ENCODE measurements at regions not wholly inside any gene's neighbourhood (a gene's known extent, or its start where the extent isn't known, plus 50 kb on each side); places are given as distances from the start of the nearest gene placed in this dataset.

- Histone ChIP-seq H3K9me3 (ENCODE audit: low read depth, low read length) (no peaks in the 10 kb centered on the region), H3K4me3 (no peak overlapping the region)
- TF ChIP-seq EZH2 (IDR thresholded peaks at IDR 0.05) (no peak), POLR2AphosphoS5 (IDR thresholded peaks at IDR 0.05; ENCODE audit: borderline replicate concordance, low read depth, low read length) (no peak), FOXP2 (optimal IDR thresholded peaks at IDR 0.05; ENCODE audit: control extremely low read depth, extremely low read length, insufficient read depth) (no peak)
These were observed 78.3 kb upstream of the ARHGAP32 start for GRCh38 chr11:129270446-129270845.

GRCh38 chr11:129268371-129268770, 76.2 kb upstream of the ARHGAP32 start:
- Histone ChIP-seq H3K27ac (peak overlapping the region; percentile 98), H3K36me3 (ENCODE audit: insufficient read depth, low read length) (no peaks in the 10 kb centered on the region), H3K9me3 (ENCODE audit: low read depth, low read length) (no peaks in the 10 kb centered on the region), H3K4me3 (peak overlapping the region; percentile 72), H3K9ac (ENCODE audit: insufficient read length) (peak overlapping the region; percentile 58)
- TF ChIP-seq EZH2 (IDR thresholded peaks at IDR 0.05): no peak
- TF ChIP-seq FOXP2 (optimal IDR thresholded peaks at IDR 0.05; ENCODE audit: control extremely low read depth, extremely low read length, insufficient read depth): no peak
- no peak for TF ChIP-seq POLR2AphosphoS5 (IDR thresholded peaks at IDR 0.05; ENCODE audit: borderline replicate concordance, low read depth, low read length)
- DNase-seq (ENCODE audit: low read depth, low spot score): peak; percentile 83

More at GRCh38 chr11:129270446-129270845, 78.3 kb upstream of the ARHGAP32 start:
- DNase-seq (ENCODE audit: low read depth, low spot score): no peak
- Histone ChIP-seq H3K36me3 (ENCODE audit: insufficient read depth, low read length) (no peaks in the 10 kb centered on the region), H3K9ac (ENCODE audit: insufficient read length) (no peak overlapping the region), H3K27ac (no peak overlapping the region)

- H3K9ac ChIP-seq (ENCODE audit: insufficient read length): peak overlapping the region; percentile 58
- H3K27ac ChIP-seq: peak overlapping the region; percentile 98
- TF ChIP-seq POLR2AphosphoS5 (IDR thresholded peaks at IDR 0.05; ENCODE audit: borderline replicate concordance, low read depth, low read length) (no peak), FOXP2 (optimal IDR thresholded peaks at IDR 0.05; ENCODE audit: control extremely low read depth, extremely low read length, insufficient read depth) (no peak), EZH2 (IDR thresholded peaks at IDR 0.05) (no peak)
- no peaks in the 10 kb centered on the region for H3K36me3 ChIP-seq (ENCODE audit: insufficient read depth, low read length)
- DNase-seq (ENCODE audit: low read depth, low spot score): no peak
- no peaks in the 10 kb centered on the region for H3K9me3 ChIP-seq (ENCODE audit: low read depth, low read length)
- H3K4me3 ChIP-seq: peak overlapping the region; percentile 72
These were observed 75.6 kb upstream of the ARHGAP32 start for GRCh38 chr11:129267716-129268115.

- H3K9ac ChIP-seq (ENCODE audit: insufficient read length): no peak overlapping the region
- TF ChIP-seq FOXP2 (optimal IDR thresholded peaks at IDR 0.05; ENCODE audit: control extremely low read depth, extremely low read length, insufficient read depth) (no peak), POLR2AphosphoS5 (IDR thresholded peaks at IDR 0.05; ENCODE audit: borderline replicate concordance, low read depth, low read length) (no peak), EZH2 (IDR thresholded peaks at IDR 0.05) (no peak)
- H3K27ac ChIP-seq: no peak overlapping the region
- no peaks in the 10 kb centered on the region for H3K9me3 ChIP-seq (ENCODE audit: low read depth, low read length)
- H3K36me3 ChIP-seq (ENCODE audit: insufficient read depth, low read length): no peaks in the 10 kb centered on the region
- H3K4me3 ChIP-seq: no peak overlapping the region
- DNase-seq (ENCODE audit: low read depth, low spot score): no peak
These were observed 74.4 kb upstream of the ARHGAP32 start for GRCh38 chr11:129266536-129266935.

- Histone ChIP-seq H3K27ac (peak overlapping the region; percentile 18; the same call in 1 of the 2 replicates), H3K9me3 (ENCODE audit: low read depth, low read length) (no peaks in the 10 kb centered on the region), H3K4me3 (no peak overlapping the region), H3K9ac (ENCODE audit: insufficient read length) (peak overlapping the region; percentile 14), H3K36me3 (ENCODE audit: insufficient read depth, low read length) (no peaks in the 10 kb centered on the region)
- no peak for DNase-seq (ENCODE audit: low read depth, low spot score)
- TF ChIP-seq FOXP2 (optimal IDR thresholded peaks at IDR 0.05; ENCODE audit: control extremely low read depth, extremely low read length, insufficient read depth) (no peak), POLR2AphosphoS5 (IDR thresholded peaks at IDR 0.05; ENCODE audit: borderline replicate concordance, low read depth, low read length) (no peak), EZH2 (IDR thresholded peaks at IDR 0.05) (no peak)
These were observed 73.1 kb upstream of the ARHGAP32 start for GRCh38 chr11:129265125-129265788.

- Histone ChIP-seq H3K36me3 (ENCODE audit: insufficient read depth, low read length) (no peaks in the 10 kb centered on the region), H3K27ac (peak overlapping the region; percentile 22; the same call in 1 of the 2 replicates), H3K9me3 (ENCODE audit: low read depth, low read length) (no peaks in the 10 kb centered on the region), H3K9ac (ENCODE audit: insufficient read length) (no peak overlapping the region), H3K4me3 (no peak overlapping the region)
- DNase-seq (ENCODE audit: low read depth, low spot score): no peak
- TF ChIP-seq FOXP2 (optimal IDR thresholded peaks at IDR 0.05; ENCODE audit: control extremely low read depth, extremely low read length, insufficient read depth): no peak
- TF ChIP-seq EZH2 (IDR thresholded peaks at IDR 0.05): no peak
- no peak for TF ChIP-seq POLR2AphosphoS5 (IDR thresholded peaks at IDR 0.05; ENCODE audit: borderline replicate concordance, low read depth, low read length)
These were observed 72.0 kb upstream of the ARHGAP32 start for GRCh38 chr11:129264114-129264513.

- peak overlapping the region; percentile 86 for H3K27ac ChIP-seq
- H3K9me3 ChIP-seq (ENCODE audit: low read depth, low read length): no peaks in the 10 kb centered on the region
- H3K4me3 ChIP-seq: peak overlapping the region; percentile 19
- TF ChIP-seq POLR2AphosphoS5 (IDR thresholded peaks at IDR 0.05; ENCODE audit: borderline replicate concordance, low read depth, low read length): no peak
- no peak for TF ChIP-seq EZH2 (IDR thresholded peaks at IDR 0.05)
- TF ChIP-seq FOXP2 (optimal IDR thresholded peaks at IDR 0.05; ENCODE audit: control extremely low read depth, extremely low read length, insufficient read depth): no peak
- no peaks in the 10 kb centered on the region for H3K36me3 ChIP-seq (ENCODE audit: insufficient read depth, low read length)
- DNase-seq (ENCODE audit: low read depth, low spot score): no peak
- H3K9ac ChIP-seq (ENCODE audit: insufficient read length): peak overlapping the region; percentile 54
These were observed 68.6 kb upstream of the ARHGAP32 start for GRCh38 chr11:129260750-129261149.

- no peak overlapping the region for H3K27ac ChIP-seq
- H3K9ac ChIP-seq (ENCODE audit: insufficient read length): no peak overlapping the region
- peak overlapping the region; percentile 32; the same call in 1 of the 2 replicates for H3K4me3 ChIP-seq
- no peaks in the 10 kb centered on the region for H3K36me3 ChIP-seq (ENCODE audit: insufficient read depth, low read length)
- no peak for TF ChIP-seq EZH2 (IDR thresholded peaks at IDR 0.05)
- no peak for TF ChIP-seq POLR2AphosphoS5 (IDR thresholded peaks at IDR 0.05; ENCODE audit: borderline replicate concordance, low read depth, low read length)
- no peak for TF ChIP-seq FOXP2 (optimal IDR thresholded peaks at IDR 0.05; ENCODE audit: control extremely low read depth, extremely low read length, insufficient read depth)
- no peak for DNase-seq (ENCODE audit: low read depth, low spot score)
- no peaks in the 10 kb centered on the region for H3K9me3 ChIP-seq (ENCODE audit: low read depth, low read length)
These were observed 67.8 kb upstream of the ARHGAP32 start for GRCh38 chr11:129259931-129260348.

All from SK-N-MC (cell line).